ENCODE measurements at regions not wholly inside any gene's neighbourhood (a gene's known extent, or its start where the extent isn't known, plus 50 kb on each side); places are given as distances from the start of the nearest gene placed in this dataset.

- TF ChIP-seq, protein P1, sequence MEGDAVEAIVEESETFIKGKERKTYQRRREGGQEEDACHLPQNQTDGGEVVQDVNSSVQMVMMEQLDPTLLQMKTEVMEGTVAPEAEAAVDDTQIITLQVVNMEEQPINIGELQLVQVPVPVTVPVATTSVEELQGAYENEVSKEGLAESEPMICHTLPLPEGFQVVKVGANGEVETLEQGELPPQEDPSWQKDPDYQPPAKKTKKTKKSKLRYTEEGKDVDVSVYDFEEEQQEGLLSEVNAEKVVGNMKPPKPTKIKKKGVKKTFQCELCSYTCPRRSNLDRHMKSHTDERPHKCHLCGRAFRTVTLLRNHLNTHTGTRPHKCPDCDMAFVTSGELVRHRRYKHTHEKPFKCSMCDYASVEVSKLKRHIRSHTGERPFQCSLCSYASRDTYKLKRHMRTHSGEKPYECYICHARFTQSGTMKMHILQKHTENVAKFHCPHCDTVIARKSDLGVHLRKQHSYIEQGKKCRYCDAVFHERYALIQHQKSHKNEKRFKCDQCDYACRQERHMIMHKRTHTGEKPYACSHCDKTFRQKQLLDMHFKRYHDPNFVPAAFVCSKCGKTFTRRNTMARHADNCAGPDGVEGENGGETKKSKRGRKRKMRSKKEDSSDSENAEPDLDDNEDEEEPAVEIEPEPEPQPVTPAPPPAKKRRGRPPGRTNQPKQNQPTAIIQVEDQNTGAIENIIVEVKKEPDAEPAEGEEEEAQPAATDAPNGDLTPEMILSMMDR (IDR thresholded peaks at IDR 0.05): no peak
- no peak for TF ChIP-seq POLR2A (IDR thresholded peaks at IDR 0.05)
These were observed 1159.7 kb upstream of the PCDH7 start for GRCh38 chr4:29560452-29560851.
